Testis (tissue), 2 donors: ENCODE measurements at regions not wholly inside any gene's neighbourhood (a gene's known extent, or its start where the extent isn't known, plus 50 kb on each side); places are given as distances from the start of the nearest gene placed in this dataset.

Source experiments
- POLR2A ChIP-seq: fragments of 450-650 bp; IDR thresholded peaks from one replicate; pipeline ENCODE4 v1.6.1; 2017; ENCODE audit warnings: antibody characterized with exemption, mild to moderate bottlenecking, moderate library complexity
- TF ChIP-seq, protein P1 (sequence below), 3 experiments: fragments of 450-650 bp in 2 of 3; fragments of 200-600 bp in 1 of 3; sonication (generic) in 1 of 3; IDR thresholded peaks; one replicate each; pipeline ENCODE4 v1.5.1; 2016 to 2019; ENCODE audit warnings: antibody characterized with exemption in 3 of 3, mild to moderate bottlenecking in 2 of 3, moderate library complexity in 1 of 3

- TF ChIP-seq, protein P1, sequence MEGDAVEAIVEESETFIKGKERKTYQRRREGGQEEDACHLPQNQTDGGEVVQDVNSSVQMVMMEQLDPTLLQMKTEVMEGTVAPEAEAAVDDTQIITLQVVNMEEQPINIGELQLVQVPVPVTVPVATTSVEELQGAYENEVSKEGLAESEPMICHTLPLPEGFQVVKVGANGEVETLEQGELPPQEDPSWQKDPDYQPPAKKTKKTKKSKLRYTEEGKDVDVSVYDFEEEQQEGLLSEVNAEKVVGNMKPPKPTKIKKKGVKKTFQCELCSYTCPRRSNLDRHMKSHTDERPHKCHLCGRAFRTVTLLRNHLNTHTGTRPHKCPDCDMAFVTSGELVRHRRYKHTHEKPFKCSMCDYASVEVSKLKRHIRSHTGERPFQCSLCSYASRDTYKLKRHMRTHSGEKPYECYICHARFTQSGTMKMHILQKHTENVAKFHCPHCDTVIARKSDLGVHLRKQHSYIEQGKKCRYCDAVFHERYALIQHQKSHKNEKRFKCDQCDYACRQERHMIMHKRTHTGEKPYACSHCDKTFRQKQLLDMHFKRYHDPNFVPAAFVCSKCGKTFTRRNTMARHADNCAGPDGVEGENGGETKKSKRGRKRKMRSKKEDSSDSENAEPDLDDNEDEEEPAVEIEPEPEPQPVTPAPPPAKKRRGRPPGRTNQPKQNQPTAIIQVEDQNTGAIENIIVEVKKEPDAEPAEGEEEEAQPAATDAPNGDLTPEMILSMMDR (IDR thresholded peaks at IDR 0.05): no peak
- TF ChIP-seq POLR2A: no peak
Observed at GRCh38 chr7:121739465-121739864, 133.5 kb upstream of the PTPRZ1 start.
